Ascending aorta (tissue), 2 donors: ENCODE measurements at regions not wholly inside any gene's neighbourhood (a gene's known extent, or its start where the extent isn't known, plus 50 kb on each side); places are given as distances from the start of the nearest gene placed in this dataset.
A peak's percentile ranks its signal among the peaks of the same experiment; 100 is the strongest.

Experiments used
- DNase-seq, 2 donors: peaks; one replicate each; pipeline ENCODE4 v3.0.0-alpha.2; 2019; ENCODE audit warnings: low spot score in 2 of 2
- H3K27ac ChIP-seq, 2 donors: fragments of 200-600 bp; sonication (generic); one replicate each; pipeline ENCODE4 v1.5.1; 2016 to 2017; ENCODE audit warnings: mild to moderate bottlenecking in 1 of 2
- H3K27me3 ChIP-seq: fragments of 200-600 bp; sonication (generic); one replicate; pipeline ENCODE4 v1.5.1; 2017
- H3K36me3 ChIP-seq, 2 donors: fragments of 200-600 bp; sonication (generic); one replicate each; pipeline ENCODE4 v1.5.1; 2016
- H3K4me1 ChIP-seq, 2 donors: fragments of 200-600 bp; sonication (generic); one replicate each; pipeline ENCODE4 v1.5.1; 2016 to 2017; ENCODE audit warnings: mild to moderate bottlenecking in 1 of 2
- H3K4me3 ChIP-seq, 2 donors: fragments of 200-600 bp; sonication (generic); one replicate each; pipeline ENCODE4 v1.5.1; 2016 to 2017; ENCODE audit warnings: mild to moderate bottlenecking in 1 of 2
- H3K9me3 ChIP-seq, 2 donors: fragments of 200-600 bp; sonication (generic); one replicate each; pipeline ENCODE4 v1.5.1; 2016
- intact Hi-C: fragments of 100-400 bp; cut with DNase I; formaldehyde crosslinking; loops from one replicate; pipeline ENCODE4 v1.15.1; 2023
- TF ChIP-seq, protein P1 (sequence below), 3 experiments: fragments of 200-600 bp in 2 of 3; fragments of 450-650 bp in 1 of 3; sonication (generic) in 2 of 3; IDR thresholded peaks; one replicate each; pipeline ENCODE4 v1.5.1; 2016 to 2019; ENCODE audit warnings: antibody characterized with exemption in 3 of 3, mild to moderate bottlenecking in 1 of 3, moderate library complexity in 1 of 3

GRCh38 chr6:164408868-164409267, 900.5 kb downstream of the C6orf118 start:
- no peaks in the 10 kb centered on the region for H3K9me3 ChIP-seq
- H3K4me3 ChIP-seq = no peak overlapping the region
- no peak for DNase-seq
- intact Hi-C loops = no loop called here
- no peaks in the 10 kb centered on the region for H3K27me3 ChIP-seq
- H3K4me1 ChIP-seq = no peaks in the 10 kb centered on the region
- H3K36me3 ChIP-seq = no peaks in the 10 kb centered on the region
- TF ChIP-seq, protein P1, sequence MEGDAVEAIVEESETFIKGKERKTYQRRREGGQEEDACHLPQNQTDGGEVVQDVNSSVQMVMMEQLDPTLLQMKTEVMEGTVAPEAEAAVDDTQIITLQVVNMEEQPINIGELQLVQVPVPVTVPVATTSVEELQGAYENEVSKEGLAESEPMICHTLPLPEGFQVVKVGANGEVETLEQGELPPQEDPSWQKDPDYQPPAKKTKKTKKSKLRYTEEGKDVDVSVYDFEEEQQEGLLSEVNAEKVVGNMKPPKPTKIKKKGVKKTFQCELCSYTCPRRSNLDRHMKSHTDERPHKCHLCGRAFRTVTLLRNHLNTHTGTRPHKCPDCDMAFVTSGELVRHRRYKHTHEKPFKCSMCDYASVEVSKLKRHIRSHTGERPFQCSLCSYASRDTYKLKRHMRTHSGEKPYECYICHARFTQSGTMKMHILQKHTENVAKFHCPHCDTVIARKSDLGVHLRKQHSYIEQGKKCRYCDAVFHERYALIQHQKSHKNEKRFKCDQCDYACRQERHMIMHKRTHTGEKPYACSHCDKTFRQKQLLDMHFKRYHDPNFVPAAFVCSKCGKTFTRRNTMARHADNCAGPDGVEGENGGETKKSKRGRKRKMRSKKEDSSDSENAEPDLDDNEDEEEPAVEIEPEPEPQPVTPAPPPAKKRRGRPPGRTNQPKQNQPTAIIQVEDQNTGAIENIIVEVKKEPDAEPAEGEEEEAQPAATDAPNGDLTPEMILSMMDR (IDR thresholded peaks at IDR 0.05) = no peak
- H3K27ac ChIP-seq = no peak overlapping the region

DNA sequence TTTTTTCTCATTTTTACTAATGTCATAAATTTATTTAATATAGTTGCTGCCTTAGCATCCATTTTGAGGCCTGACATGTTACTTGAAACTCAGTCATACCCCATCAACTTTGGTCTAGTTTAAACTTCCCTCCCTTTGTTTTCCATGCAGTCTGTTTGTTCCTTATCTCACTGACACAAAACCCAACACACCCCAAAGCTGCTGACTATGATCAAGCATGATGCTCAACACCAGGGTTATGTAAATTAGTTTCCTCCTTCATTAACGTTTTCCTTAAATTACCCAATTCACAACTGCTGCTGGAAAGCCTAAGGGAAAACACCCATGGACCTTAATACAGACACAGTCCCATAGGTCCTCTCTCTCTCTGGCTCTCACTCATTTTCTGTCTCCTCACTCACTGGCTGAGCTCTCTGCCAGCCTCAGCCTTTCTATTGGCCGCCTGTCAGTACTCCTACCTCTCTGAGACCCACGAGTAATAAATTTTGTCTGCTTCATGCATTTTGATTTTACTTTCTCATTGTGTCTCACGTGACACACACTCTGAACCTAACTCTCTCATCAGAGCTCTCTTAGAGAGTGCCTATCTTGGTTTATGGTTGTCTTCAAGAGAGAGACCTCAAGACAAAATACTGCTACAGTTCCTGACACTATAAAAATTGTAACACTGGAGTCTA, 904.5 kb downstream of the C6orf118 start:
- TF ChIP-seq, protein P1 (IDR thresholded peaks at IDR 0.05) = no peak
- DNase-seq = no peak
- intact Hi-C loops = no loop called here
- no peaks in the 10 kb centered on the region for H3K4me1 ChIP-seq
- H3K36me3 ChIP-seq = no peaks in the 10 kb centered on the region
- H3K27me3 ChIP-seq = no peaks in the 10 kb centered on the region
- H3K9me3 ChIP-seq = no peaks in the 10 kb centered on the region
- H3K4me3 ChIP-seq = no peak overlapping the region
- no peak overlapping the region for H3K27ac ChIP-seq

GRCh38 chr6:164401871-164402270, 907.5 kb downstream of the C6orf118 start:
- H3K9me3 ChIP-seq = no peaks in the 10 kb centered on the region
- H3K4me3 ChIP-seq = no peak overlapping the region
- no peak for DNase-seq
- TF ChIP-seq, protein P1 (IDR thresholded peaks at IDR 0.05) = no peak
- H3K4me1 ChIP-seq = no peaks in the 10 kb centered on the region
- H3K27me3 ChIP-seq = no peaks in the 10 kb centered on the region
- H3K27ac ChIP-seq = no peak overlapping the region
- H3K36me3 ChIP-seq = no peaks in the 10 kb centered on the region
- intact Hi-C loops = no loop called here

GRCh38 chr6:164398647-164399046, 910.8 kb downstream of the C6orf118 start:
- intact Hi-C loops = no loop called here
- no peak overlapping the region for H3K27ac ChIP-seq
- no peaks in the 10 kb centered on the region for H3K36me3 ChIP-seq
- no peaks in the 10 kb centered on the region for H3K4me1 ChIP-seq
- TF ChIP-seq, protein P1 (IDR thresholded peaks at IDR 0.05) = no peak
- H3K27me3 ChIP-seq = no peaks in the 10 kb centered on the region
- H3K4me3 ChIP-seq = no peak overlapping the region
- no peak for DNase-seq
- H3K9me3 ChIP-seq = no peaks in the 10 kb centered on the region

GRCh38 chr6:164396071-164397047, 913.0 kb downstream of the C6orf118 start:
- no peaks in the 10 kb centered on the region for H3K36me3 ChIP-seq
- no peaks in the 10 kb centered on the region for H3K9me3 ChIP-seq
- no peaks in the 10 kb centered on the region for H3K4me1 ChIP-seq
- H3K27me3 ChIP-seq = no peaks in the 10 kb centered on the region
- no peak for DNase-seq
- TF ChIP-seq, protein P1 (IDR thresholded peaks at IDR 0.05) = no peak
- intact Hi-C loops = no loop called here
- peak overlapping the region; percentile 13 to 35 for H3K4me3 ChIP-seq
- H3K27ac ChIP-seq = no peak overlapping the region
